Endothelial cell (in vitro differentiated cells): ENCODE measurements at regions not wholly inside any gene's neighbourhood (a gene's known extent, or its start where the extent isn't known, plus 50 kb on each side); places are given as distances from the start of the nearest gene placed in this dataset.

Experiments
- DNase-seq: peaks from one replicate; pipeline ENCODE4 v3.0.0; 2021; ENCODE audit warnings: low spot score
- H3K27ac Mint-ChIP-seq: one replicate; pipeline ENCODE4 v1.8.0; 2021; ENCODE audit warnings: mixed read lengths, inconsistent platforms; ENCODE audit not compliant: unreplicated experiment
- H3K27me3 Mint-ChIP-seq: one replicate; pipeline ENCODE4 v1.8.0; 2021; ENCODE audit warnings: mild to moderate bottlenecking, moderate library complexity, mixed read lengths, inconsistent platforms; ENCODE audit not compliant: unreplicated experiment
- H3K36me3 Mint-ChIP-seq: one replicate; pipeline ENCODE4 v1.8.0; 2021; ENCODE audit warnings: mild to moderate bottlenecking, low read depth, mixed read lengths, inconsistent platforms; ENCODE audit not compliant: unreplicated experiment
- H3K4me1 Mint-ChIP-seq: one replicate; pipeline ENCODE4 v1.8.0; 2021; ENCODE audit warnings: mild to moderate bottlenecking, mixed read lengths, inconsistent platforms; ENCODE audit not compliant: unreplicated experiment
- H3K4me3 Mint-ChIP-seq: one replicate; pipeline ENCODE4 v1.8.0; 2021; ENCODE audit warnings: mild to moderate bottlenecking, mixed read lengths, inconsistent platforms; ENCODE audit not compliant: unreplicated experiment
- H3K9me3 Mint-ChIP-seq: one replicate; pipeline ENCODE4 v1.8.0; 2021; ENCODE audit warnings: mixed read lengths, inconsistent platforms; ENCODE audit not compliant: unreplicated experiment
- TF ChIP-seq, protein P1 (sequence below): fragments of 200-600 bp; sonication (generic); IDR thresholded peaks from one replicate; pipeline ENCODE4 v1.5.0; 2021; ENCODE audit warnings: antibody characterized with exemption; ENCODE audit not compliant: unreplicated experiment

DNA sequence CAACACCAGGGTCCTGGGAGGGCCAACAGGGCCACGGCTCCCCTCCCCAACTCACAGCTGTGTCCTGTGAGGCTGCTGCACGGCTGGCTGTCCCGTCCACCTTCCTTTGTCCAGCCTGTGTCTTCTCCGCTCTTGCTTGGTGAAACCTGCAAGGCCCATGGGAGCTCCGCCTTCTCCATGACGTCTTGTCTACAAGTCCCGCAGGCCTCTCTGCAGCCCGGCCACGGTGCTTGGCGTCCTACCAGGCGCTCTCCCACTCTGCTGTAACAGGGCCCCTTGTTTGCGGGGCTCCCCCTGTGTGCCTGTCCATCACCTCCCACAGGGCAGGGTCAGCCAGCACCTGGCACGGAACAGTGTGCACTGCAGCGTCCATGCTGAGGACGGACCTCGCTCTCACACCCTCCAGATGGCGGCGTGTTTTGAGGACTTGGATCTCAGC, 866.8 kb downstream of the TBC1D22A start:
- H3K4me3 Mint-ChIP-seq = no peak overlapping the region
- no peak for DNase-seq
- no peaks in the 10 kb centered on the region for H3K9me3 Mint-ChIP-seq
- no peak overlapping the region for H3K27ac Mint-ChIP-seq
- TF ChIP-seq, protein P1, sequence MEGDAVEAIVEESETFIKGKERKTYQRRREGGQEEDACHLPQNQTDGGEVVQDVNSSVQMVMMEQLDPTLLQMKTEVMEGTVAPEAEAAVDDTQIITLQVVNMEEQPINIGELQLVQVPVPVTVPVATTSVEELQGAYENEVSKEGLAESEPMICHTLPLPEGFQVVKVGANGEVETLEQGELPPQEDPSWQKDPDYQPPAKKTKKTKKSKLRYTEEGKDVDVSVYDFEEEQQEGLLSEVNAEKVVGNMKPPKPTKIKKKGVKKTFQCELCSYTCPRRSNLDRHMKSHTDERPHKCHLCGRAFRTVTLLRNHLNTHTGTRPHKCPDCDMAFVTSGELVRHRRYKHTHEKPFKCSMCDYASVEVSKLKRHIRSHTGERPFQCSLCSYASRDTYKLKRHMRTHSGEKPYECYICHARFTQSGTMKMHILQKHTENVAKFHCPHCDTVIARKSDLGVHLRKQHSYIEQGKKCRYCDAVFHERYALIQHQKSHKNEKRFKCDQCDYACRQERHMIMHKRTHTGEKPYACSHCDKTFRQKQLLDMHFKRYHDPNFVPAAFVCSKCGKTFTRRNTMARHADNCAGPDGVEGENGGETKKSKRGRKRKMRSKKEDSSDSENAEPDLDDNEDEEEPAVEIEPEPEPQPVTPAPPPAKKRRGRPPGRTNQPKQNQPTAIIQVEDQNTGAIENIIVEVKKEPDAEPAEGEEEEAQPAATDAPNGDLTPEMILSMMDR = no peak
- no peaks in the 10 kb centered on the region for H3K4me1 Mint-ChIP-seq
- H3K36me3 Mint-ChIP-seq = peaks cover 10% of the 10 kb centered on the region
- H3K27me3 Mint-ChIP-seq = peaks cover 11% of the 10 kb centered on the region

DNA sequence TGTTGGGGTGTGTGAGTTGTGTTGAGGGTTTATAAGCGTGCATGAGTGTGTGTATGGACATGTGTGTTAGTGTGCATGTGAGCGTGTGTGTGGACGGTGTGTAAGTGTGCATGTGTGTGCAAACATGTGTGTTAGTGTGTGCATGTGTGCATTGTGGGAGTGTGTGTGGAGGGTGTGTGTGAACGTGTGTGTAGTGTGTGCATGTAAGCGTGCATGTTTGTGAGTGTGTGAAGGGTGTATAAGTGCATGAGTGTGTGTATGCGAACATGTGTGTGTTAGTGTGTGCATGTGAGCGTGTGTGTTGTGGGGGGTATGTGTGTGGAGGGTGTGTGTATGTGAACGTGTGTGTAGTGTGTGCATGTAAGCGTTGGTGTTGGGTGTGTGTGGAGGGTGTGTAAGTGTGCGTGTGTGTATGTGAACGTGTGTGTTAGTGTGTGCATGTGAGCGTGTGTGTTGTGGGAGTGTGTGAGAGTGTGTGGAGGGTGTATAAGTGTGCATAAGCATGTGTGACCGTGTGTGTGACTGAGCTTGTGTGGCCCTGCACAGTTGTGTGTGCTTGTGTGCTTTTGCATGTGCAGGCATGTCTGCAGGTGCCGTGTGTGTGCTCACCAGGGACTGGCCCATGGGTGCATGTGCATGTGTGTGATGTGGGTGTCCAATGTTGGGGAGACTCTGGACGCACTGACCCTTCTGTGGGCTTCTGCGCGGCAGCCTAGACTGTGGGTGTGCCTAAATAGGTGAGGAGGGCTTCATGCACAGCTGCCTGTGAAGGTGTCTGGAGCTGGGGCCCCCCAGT, 866.2 kb downstream of the TBC1D22A start:
- Mint-ChIP-seq H3K27me3 (peaks cover 11% of the 10 kb centered on the region), H3K27ac (no peak overlapping the region), H3K4me1 (no peaks in the 10 kb centered on the region), H3K4me3 (no peak overlapping the region), H3K9me3 (no peaks in the 10 kb centered on the region), H3K36me3 (peaks cover 10% of the 10 kb centered on the region)
- no peak for DNase-seq
- TF ChIP-seq, protein P1 = no peak

DNA sequence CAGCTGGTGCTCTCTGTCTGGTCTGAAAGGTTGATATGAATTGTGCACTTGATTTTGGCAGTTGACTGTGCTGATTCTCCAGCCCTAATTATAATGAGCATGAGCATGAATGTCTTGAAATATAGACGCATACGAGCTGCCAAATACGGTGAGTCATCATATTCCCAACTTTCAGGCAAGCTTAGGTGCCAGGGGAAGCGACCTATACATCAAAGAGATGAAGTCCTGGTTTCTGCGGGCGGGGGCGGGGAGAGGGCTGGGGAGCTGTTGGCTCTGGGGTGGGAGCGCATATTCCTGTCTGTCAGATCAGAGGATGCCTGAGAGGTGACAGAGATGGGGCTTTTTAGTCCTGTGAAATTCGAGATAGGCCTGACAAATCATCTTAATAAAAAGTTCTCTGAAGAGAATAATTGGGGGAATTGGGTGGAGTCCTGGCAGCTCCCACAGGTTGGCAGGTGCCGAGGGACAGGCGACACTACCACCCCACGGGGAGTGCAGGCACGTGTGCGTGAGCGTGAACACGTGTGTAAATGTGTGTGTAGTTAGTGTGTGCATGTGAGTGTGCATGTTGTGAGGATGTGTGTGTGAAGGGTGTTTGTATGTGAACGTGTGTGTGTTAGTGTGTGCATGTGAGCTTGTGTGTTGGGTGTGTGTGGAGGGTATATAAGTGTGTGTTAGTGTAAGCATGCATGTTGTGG, 865.3 kb downstream of the TBC1D22A start:
- Mint-ChIP-seq H3K4me1 (no peaks in the 10 kb centered on the region), H3K9me3 (no peaks in the 10 kb centered on the region), H3K36me3 (peaks cover 10% of the 10 kb centered on the region), H3K4me3 (no peak overlapping the region), H3K27me3 (peaks cover 11% of the 10 kb centered on the region), H3K27ac (no peak overlapping the region)
- TF ChIP-seq, protein P1 = no peak
- DNase-seq = no peak

DNA sequence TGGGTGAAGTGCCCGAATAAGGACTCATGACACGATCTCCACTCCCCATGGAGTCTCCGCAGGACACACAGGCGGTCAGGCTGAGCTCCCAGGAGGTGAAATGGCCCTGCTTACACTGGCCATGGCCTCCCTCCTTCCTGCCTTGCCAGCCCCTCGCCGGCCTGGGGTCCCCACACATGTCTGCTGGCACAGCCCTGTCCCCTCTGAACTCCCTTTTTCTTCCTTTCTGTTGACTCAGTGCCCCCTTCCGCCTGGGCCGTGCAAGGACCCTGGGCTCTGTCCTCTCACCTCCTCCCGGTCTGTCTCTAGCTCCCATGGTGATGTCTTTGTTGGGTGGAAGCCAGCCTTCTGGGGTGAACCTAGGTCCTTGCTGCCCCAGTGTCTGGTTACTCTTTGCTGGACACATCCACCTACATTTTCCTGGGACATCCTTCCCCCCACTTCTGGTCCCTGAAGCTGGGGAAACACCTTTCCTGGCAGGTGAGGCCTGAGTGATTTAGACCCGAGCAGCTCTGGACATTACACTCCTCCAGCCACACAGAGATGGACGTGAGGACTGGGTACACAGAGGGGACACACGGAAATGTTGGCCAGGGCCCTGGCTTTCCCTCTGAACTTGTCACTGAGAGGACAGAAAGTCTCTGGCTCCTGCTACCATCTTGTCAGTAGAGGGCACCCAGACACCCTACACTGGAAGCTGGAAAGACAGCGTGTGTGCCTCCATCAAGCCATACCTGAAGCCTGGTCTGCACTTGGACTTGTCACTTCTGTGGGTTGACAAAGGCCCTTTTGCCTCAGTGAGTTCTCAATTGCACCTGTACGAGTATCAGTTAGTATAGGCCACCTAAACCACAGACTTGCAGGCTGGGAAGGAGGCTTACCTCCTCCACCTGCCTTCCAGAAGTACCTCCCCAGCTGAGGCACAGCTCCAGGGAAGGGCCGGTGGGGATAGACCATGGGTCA, 864.3 kb downstream of the TBC1D22A start:
- peaks cover 11% of the 10 kb centered on the region for H3K27me3 Mint-ChIP-seq
- H3K4me3 Mint-ChIP-seq = no peak overlapping the region

More for the DNA sequence above, 864.3 kb downstream of the TBC1D22A start:
- no peak for DNase-seq
- TF ChIP-seq, protein P1 = no peak
- Mint-ChIP-seq H3K4me1 (no peaks in the 10 kb centered on the region), H3K9me3 (peaks cover 5% of the 10 kb centered on the region), H3K27ac (no peak overlapping the region), H3K36me3 (peaks cover 10% of the 10 kb centered on the region)
